GM21423 (cell line): ENCODE measurements at regions not wholly inside any gene's neighbourhood (a gene's known extent, or its start where the extent isn't known, plus 50 kb on each side); places are given as distances from the start of the nearest gene placed in this dataset.
"Not testable (repeated sequence)": the region's sequence is repeated elsewhere in the genome, so short reads cannot be mapped to it uniquely, and the experiment has no call there.

Source experiments
- ATAC-seq: cut with Tn5 transposase; IDR thresholded peaks from one replicate; pipeline ENCODE4 v1.9.1; 2021; ENCODE audit warnings: mild to moderate bottlenecking, moderate library complexity; ENCODE audit not compliant: unreplicated experiment

DNA sequence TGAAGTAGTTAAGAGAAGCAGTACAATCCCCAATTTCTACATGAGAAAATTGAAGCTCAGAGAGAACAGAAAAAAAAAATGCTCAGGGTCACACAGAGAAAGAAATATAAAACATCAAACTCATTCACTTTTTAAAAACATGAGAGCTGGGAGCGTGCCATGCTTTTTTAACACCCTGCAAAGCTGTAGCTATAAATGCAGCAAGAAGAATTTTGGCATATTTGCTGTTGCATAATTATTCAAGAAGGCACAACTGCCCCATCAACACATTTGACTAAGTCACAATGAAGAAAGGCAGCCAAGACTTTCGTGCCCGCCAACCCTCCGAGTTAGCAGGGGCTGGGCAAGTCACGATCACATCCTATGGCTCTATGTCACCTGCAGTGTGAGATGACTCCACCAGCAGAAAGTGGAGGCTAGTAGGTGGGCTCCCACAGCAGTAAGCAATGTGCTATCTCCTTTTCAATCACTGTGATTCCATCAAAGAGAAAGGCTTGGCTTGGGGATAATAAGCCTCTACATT is 214.8 kb downstream of the DHX15 start:
- no peak for ATAC-seq

GRCh38 chr4:24368801-24369200 is 215.6 kb downstream of the DHX15 start:
- no peak for ATAC-seq

GRCh38 chr4:24364852-24365251 is 219.5 kb downstream of the DHX15 start:
- ATAC-seq, result no peak

DNA sequence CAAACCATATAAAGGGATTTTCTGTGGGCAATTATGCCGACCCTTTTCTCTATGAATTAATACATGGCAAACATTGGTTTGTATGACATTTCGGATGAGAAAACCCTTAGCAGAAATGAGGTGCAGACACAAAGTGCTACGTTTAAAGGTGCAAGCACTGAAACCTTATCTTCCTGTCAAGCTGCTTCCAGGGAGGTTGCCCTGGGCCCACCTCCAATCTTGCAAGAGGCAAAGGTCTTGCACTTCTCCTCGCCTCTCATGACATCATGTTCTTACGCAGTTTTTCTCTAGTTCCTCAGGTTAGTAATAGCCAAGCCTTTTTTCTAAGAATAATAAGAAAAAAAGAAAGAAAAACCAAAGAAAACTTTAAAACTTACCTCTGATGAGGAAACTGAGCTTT is 220.1 kb downstream of the DHX15 start:
- ATAC-seq, result no peak

DNA sequence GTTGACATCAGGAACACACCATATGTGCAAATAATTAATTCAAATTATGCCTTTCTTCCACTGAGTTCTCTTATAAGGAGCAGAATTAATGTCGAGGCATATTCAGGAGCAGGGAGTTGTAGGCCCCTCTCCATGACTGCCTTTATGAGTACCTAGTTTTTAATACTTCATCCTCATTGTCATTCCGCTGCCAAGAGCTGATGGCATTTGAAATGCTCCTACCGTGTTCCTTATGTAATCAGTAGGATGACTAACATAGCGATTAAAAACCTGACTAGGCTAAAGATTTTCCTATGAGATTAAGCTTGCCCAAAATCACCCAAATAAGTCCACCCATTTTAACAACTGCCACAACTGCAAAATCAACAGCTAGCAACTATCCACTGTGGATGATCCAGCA is 220.6 kb downstream of the DHX15 start:
- no peak for ATAC-seq

DNA sequence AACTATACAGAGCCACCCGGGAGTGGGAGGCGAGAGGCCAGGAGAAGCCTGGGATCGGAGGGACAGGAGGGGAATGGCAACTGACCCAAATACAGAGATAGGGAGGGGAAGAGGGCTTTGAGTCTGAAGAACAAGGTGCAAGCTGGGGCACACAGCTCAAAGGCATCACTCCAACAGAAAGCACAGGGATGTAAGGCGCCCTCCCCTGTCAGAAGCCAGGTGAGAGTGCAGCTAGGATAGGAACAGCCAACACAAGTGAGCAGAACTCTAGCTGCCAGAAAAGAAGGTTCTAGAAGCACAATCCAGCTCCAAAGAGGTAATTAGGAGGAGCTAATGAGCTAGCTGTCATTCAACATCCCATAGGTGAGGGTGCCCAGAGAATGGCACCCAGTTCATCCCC is 232.2 kb downstream of the DHX15 start:
- ATAC-seq, result no peak

- ATAC-seq, result not testable (repeated sequence)
These were observed 235.0 kb downstream of the DHX15 start for GRCh38 chr4:24349168-24349996.

- no peak for ATAC-seq
These were observed 245.1 kb downstream of the DHX15 start for GRCh38 chr4:24339260-24339659.

- no peak for ATAC-seq
These were observed 246.7 kb downstream of the DHX15 start for GRCh38 chr4:24337451-24338190.

- ATAC-seq, result no peak
These were observed 248.7 kb downstream of the DHX15 start for GRCh38 chr4:24335616-24336015.

- no peak for ATAC-seq
These were observed 249.4 kb downstream of the DHX15 start for GRCh38 chr4:24334906-24335305.

DNA sequence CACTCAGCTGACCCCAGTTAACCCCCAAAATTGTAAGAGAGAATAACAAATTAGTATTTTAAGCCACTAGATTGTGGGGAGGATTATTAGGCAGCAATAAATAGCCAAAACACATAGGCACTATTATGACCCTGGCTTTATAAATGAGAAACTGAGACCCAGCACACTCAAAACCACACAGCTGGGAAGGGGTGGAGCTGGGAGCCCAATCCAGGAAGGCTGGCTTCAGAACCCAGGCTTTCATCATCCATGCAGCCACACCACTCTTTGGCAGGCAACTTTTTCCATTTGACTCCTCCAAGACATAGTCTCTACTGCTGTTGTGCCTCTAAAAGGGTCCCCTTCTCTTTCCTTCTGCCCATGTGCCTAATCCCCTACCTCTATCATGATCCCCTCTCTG is 253.8 kb downstream of the DHX15 start:
- ATAC-seq, result no peak

- ATAC-seq, result no peak
These were observed 254.2 kb downstream of the DHX15 start for GRCh38 chr4:24330172-24330571.

DNA sequence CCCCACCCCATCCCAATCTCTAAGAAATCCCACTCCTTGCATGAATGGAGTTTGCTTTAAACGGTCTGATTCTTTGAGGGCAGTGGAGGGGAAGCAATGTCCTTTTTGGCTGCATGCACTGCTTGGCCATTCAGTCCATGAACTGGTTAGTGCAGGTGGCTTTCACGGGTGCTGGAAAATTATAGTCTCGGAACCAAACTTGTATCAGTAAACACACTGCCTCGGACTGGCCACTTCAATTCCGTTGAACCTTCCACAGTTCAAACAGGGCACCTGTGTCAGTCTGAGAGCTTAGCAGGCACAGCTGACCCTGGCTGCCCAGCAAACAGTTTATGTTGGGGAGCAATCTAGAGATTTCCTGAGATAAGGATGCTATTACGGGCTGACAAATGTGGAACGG is 255.6 kb downstream of the DHX15 start:
- no peak for ATAC-seq

DNA sequence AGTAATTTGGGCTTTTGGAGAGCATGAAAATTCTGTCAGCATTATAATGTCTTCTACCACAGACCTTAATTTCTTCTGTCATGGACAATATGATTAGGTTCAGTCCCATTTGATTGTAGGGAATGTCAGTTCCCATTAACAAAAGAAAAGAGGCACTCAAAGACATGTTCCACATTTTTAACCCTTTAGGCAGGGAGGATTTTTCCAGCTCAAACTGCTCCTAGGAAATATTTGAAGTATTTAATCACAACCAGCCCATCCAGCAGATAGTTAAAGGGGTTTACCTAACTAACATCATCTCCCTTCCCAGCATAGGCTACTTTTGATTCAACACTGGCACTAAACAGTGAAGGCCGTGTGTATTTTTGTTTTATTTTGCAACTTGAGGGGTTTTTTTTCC is 256.0 kb downstream of the DHX15 start:
- no peak for ATAC-seq

- no peak for ATAC-seq
These were observed 261.4 kb downstream of the DHX15 start for GRCh38 chr4:24322995-24323394.

DNA sequence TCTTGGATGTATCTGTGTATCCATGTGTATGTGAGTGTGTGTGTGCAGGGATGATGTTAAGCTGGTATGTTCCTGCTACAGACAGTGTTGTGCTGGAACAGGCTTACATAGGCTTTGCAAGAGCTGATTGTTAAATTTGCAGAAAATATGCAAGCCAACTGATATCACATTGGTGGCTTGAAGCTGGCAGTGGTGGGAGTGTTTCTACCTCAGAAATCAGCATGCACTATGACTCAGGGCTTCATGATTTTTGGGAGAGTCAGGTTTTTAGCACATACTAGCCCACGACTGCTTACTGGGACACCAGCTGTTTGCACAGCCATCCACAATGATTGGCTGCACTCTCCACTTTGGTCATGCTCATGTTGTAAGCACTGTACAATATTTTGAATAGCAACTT is 261.8 kb downstream of the DHX15 start:
- ATAC-seq, result no peak

DNA sequence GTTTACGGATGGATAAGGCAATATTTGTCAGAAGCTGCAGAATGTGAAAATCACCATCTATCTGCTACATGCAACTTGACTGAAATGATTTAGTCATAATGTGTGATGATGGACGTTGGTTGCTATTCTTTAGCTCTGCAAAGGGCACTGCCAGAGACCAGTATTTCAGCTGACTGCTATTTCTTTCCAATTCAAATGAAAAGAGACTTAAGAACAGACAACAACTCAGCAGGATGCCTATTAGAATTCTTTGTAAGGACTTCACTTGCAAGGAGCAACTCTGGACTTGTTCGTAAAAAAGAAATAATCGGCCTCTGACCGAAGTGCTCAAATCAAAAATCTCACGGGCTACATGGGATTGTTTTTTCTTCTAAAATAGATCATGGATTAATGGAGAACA is 262.7 kb downstream of the DHX15 start:
- no peak for ATAC-seq

DNA sequence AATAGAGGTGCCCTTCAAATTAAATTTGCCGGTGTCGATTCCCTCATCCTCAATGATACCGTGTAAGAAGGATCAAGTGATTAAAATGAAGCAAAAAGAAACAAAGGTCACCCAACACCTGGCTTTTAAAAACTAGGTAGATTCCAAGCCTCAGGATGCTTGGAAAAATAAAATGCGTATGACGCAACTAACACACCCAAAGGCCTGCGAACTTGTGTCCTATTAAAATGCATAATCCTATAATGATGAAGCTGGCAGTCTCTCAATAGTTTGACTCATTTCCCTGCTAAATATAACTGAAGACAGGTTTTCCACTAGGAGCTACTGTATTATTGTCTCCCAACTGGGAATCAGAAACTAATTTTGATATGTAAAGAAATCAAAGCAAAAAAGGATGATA is 263.2 kb downstream of the DHX15 start:
- ATAC-seq, result no peak

- no peak for ATAC-seq
These were observed 265.0 kb downstream of the DHX15 start for GRCh38 chr4:24319387-24319786.

DNA sequence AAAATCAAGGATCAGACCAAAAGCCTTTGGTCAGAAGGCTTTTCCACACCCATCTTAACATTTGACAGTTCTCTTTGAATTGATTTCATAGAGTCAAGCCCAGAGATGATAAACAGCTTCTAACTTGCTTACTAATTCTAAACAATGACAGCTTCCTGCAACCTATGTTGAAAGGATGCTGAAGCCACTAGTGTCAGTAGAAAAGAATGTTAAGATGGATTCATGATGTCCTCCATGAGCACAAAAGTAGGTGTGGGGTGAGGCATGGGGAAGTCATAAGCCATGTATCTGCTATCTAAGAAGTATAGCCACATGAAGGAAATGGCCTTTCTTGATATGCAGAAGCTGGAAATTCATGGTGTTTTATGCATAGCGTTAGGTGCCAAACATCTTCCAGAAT is 269.3 kb downstream of the DHX15 start:
- ATAC-seq, result no peak

GRCh38 chr4:24312261-24312913 is 272.0 kb downstream of the DHX15 start:
- ATAC-seq, result no peak
